Hepatocyte (in vitro differentiated cells): ENCODE measurements at regions not wholly inside any gene's neighbourhood (a gene's known extent, or its start where the extent isn't known, plus 50 kb on each side); places are given as distances from the start of the nearest gene placed in this dataset.

Source experiments
- DNase-seq: peaks from one replicate; pipeline ENCODE4 v3.0.0-alpha.2; 2016; ENCODE audit warnings: low spot score
- H2AFZ ChIP-seq: fragments of 200-600 bp; sonication (generic); 2 replicates; pipeline ENCODE4 v1.6.0; 2016; ENCODE audit warnings: antibody characterized with exemption, mild to moderate bottlenecking
- H3K27ac ChIP-seq: fragments of 200-600 bp; sonication (generic); 2 replicates; pipeline ENCODE4 v1.5.1; 2016; ENCODE audit warnings: mild to moderate bottlenecking
- H3K27me3 ChIP-seq: fragments of 200-600 bp; sonication (generic); 2 replicates; pipeline ENCODE4 v1.6.1; 2016
- H3K36me3 ChIP-seq: fragments of 200-600 bp; sonication (generic); replicated peaks from 2 replicates; pipeline ENCODE4 v1.5.1; 2016; ENCODE audit warnings: low read depth; ENCODE audit not compliant: insufficient read depth
- H3K4me1 ChIP-seq: fragments of 200-600 bp; sonication (generic); 2 replicates; pipeline ENCODE4 v1.5.1; 2016; ENCODE audit warnings: mild to moderate bottlenecking, moderate library complexity; ENCODE audit not compliant: insufficient read depth
- H3K4me2 ChIP-seq: fragments of 200-600 bp; sonication (generic); 2 replicates; pipeline ENCODE4 v1.6.0; 2016
- H3K4me3 ChIP-seq: fragments of 200-600 bp; sonication (generic); 2 replicates; pipeline ENCODE4 v1.5.1; 2016; ENCODE audit warnings: mild to moderate bottlenecking
- H3K79me2 ChIP-seq: fragments of 200-600 bp; sonication (generic); 2 replicates; pipeline ENCODE4 v1.6.0; 2017; ENCODE audit warnings: mild to moderate bottlenecking
- H3K9me2 ChIP-seq: fragments of 200-600 bp; sonication (generic); replicated peaks from 2 replicates; pipeline ENCODE4 v1.6.0; 2017; ENCODE audit warnings: mild to moderate bottlenecking; ENCODE audit not compliant: insufficient read depth
- H3K9me3 ChIP-seq: fragments of 200-600 bp; sonication (generic); 2 replicates; pipeline ENCODE4 v1.5.1; 2016; ENCODE audit warnings: low read depth, mild to moderate bottlenecking
- H4K20me1 ChIP-seq: fragments of 200-600 bp; sonication (generic); 2 replicates; pipeline ENCODE4 v1.6.0; 2016; ENCODE audit warnings: mild to moderate bottlenecking; ENCODE audit not compliant: insufficient read depth, poor library complexity, severe bottlenecking
- CTCF ChIP-seq: fragments of 200-600 bp; sonication (generic); IDR thresholded peaks from 2 replicates; pipeline ENCODE4 v1.5.1; 2016; ENCODE audit warnings: antibody characterized with exemption, mild to moderate bottlenecking; ENCODE audit not compliant: poor library complexity
- EZH2 ChIP-seq: fragments of 200-600 bp; sonication (generic); IDR thresholded peaks from 2 replicates; pipeline ENCODE4 v1.6.1; 2016; ENCODE audit warnings: antibody characterized with exemption, mild to moderate bottlenecking, borderline replicate concordance
- EZH2phosphoT487 ChIP-seq: fragments of 200-600 bp; sonication (generic); IDR thresholded peaks from one replicate; pipeline ENCODE4 v1.6.1; 2018; ENCODE audit warnings: antibody characterized with exemption, mild to moderate bottlenecking, low read depth, moderate library complexity; ENCODE audit not compliant: unreplicated experiment, severe bottlenecking
- WGBS: methylation state at CpG from one replicate; pipeline ENCODE4 v1.1.6; 2016; ENCODE audit warnings: low lambda C conversion rate; ENCODE audit errors: missing lambda C conversion rate; 5-methylcytosine and 5-hydroxymethylcytosine counted together

GRCh38 chr22:26939466-26939865, 282.1 kb downstream of the MIAT start:
- Histone ChIP-seq H3K9me2 (no peaks in the 10 kb centered on the region), H3K9me3 (no peaks in the 10 kb centered on the region), H4K20me1 (no peaks in the 10 kb centered on the region), H2AFZ (no peak overlapping the region), H3K36me3 (no peaks in the 10 kb centered on the region), H3K4me3 (no peak overlapping the region), H3K27me3 (peaks cover 3% of the 10 kb centered on the region), H3K79me2 (no peaks in the 10 kb centered on the region), H3K4me1 (no peaks in the 10 kb centered on the region), H3K27ac (no peak overlapping the region), H3K4me2 (no peak overlapping the region)
- TF ChIP-seq EZH2, result no peak
- no peak for TF ChIP-seq EZH2phosphoT487
- TF ChIP-seq CTCF, result no peak
- 44% methylated on average over 5 of the region's 5 CpGs for WGBS
- no peak for DNase-seq

- no peak for TF ChIP-seq EZH2phosphoT487
- TF ChIP-seq EZH2, result no peak
- no peak for TF ChIP-seq CTCF
- no peaks in the 10 kb centered on the region for H4K20me1 ChIP-seq
- no peak for DNase-seq
- H3K9me2 ChIP-seq, result no peaks in the 10 kb centered on the region
- H3K4me1 ChIP-seq, result no peaks in the 10 kb centered on the region
- H3K79me2 ChIP-seq, result no peaks in the 10 kb centered on the region
- 60% methylated on average over 14 of the region's 14 CpGs for WGBS
- no peaks in the 10 kb centered on the region for H3K36me3 ChIP-seq
- H3K27ac ChIP-seq, result no peak overlapping the region
- H3K4me2 ChIP-seq, result no peak overlapping the region
- H3K27me3 ChIP-seq, result peaks cover 3% of the 10 kb centered on the region
- no peak overlapping the region for H3K4me3 ChIP-seq
- H3K9me3 ChIP-seq, result no peaks in the 10 kb centered on the region
- H2AFZ ChIP-seq, result no peak overlapping the region
Measured at GRCh38 chr22:26941896-26942636, 284.7 kb downstream of the MIAT start.

- H4K20me1 ChIP-seq, result no peaks in the 10 kb centered on the region
- no peaks in the 10 kb centered on the region for H3K79me2 ChIP-seq
- no peak overlapping the region for H3K4me3 ChIP-seq
- no peak for DNase-seq
- H3K27ac ChIP-seq, result no peak overlapping the region
- WGBS, result 31% methylated on average over 4 of the region's 4 CpGs
- no peak overlapping the region for H2AFZ ChIP-seq
- TF ChIP-seq EZH2, result no peak
- TF ChIP-seq CTCF, result no peak
- no peak for TF ChIP-seq EZH2phosphoT487
- no peaks in the 10 kb centered on the region for H3K36me3 ChIP-seq
- H3K9me2 ChIP-seq, result no peaks in the 10 kb centered on the region
- no peak overlapping the region for H3K4me2 ChIP-seq
- peaks cover 3% of the 10 kb centered on the region for H3K27me3 ChIP-seq
- H3K4me1 ChIP-seq, result no peaks in the 10 kb centered on the region
- no peaks in the 10 kb centered on the region for H3K9me3 ChIP-seq
Measured at GRCh38 chr22:26942637-26942957, 285.2 kb downstream of the MIAT start.

GRCh38 chr22:26945565-26945964, 288.2 kb downstream of the MIAT start:
- Histone ChIP-seq H3K27ac (no peak overlapping the region), H2AFZ (no peak overlapping the region), H3K9me3 (no peaks in the 10 kb centered on the region), H3K36me3 (no peaks in the 10 kb centered on the region), H3K4me1 (no peaks in the 10 kb centered on the region), H3K4me2 (no peak overlapping the region), H3K79me2 (no peaks in the 10 kb centered on the region), H3K4me3 (no peak overlapping the region), H3K27me3 (peaks cover 8% of the 10 kb centered on the region), H4K20me1 (no peaks in the 10 kb centered on the region), H3K9me2 (no peaks in the 10 kb centered on the region)
- TF ChIP-seq CTCF (no peak), EZH2phosphoT487 (no peak), EZH2 (no peak)
- 75% methylated on average over 1 of the region's 1 CpG for WGBS
- no peak for DNase-seq
